K562 (cell line): ENCODE measurements at regions not wholly inside any gene's neighbourhood (a gene's known extent, or its start where the extent isn't known, plus 50 kb on each side); places are given as distances from the start of the nearest gene placed in this dataset.

ENCODE experiments used
- ARID1B ChIP-seq: fragments of 450-650 bp; IDR thresholded peaks from 2 replicates; pipeline ENCODE4 v1.6.1; 2016; ENCODE audit warnings: antibody characterized with exemption, mild to moderate bottlenecking, inconsistent platforms
- BACH1 ChIP-seq: fragments of 200-800 bp; sonication (Bioruptor generic); IDR thresholded peaks from 2 replicates; pipeline ENCODE4 v1.6.1; 2016; ENCODE audit warnings: missing genetic modification characterization, missing compliant biosample characterization
- BRF1 ChIP-seq: IDR thresholded peaks from 3 replicates; pipeline ENCODE4 v1.6.1; 2011; ENCODE audit warnings: borderline replicate concordance, mild to moderate bottlenecking; ENCODE audit not compliant: insufficient read length; ENCODE audit errors: extremely low read depth
- CCNT2 ChIP-seq: IDR thresholded peaks from 2 replicates; pipeline ENCODE4 v1.6.1; 2011; ENCODE audit warnings: borderline replicate concordance, low read depth, mild to moderate bottlenecking, moderate library complexity, mixed read lengths, low read length; ENCODE audit not compliant: insufficient read length; ENCODE audit errors: extremely low read depth
- HDAC8 ChIP-seq: fragments of 450-650 bp; IDR thresholded peaks from 2 replicates; pipeline ENCODE4 v1.6.1; 2016; ENCODE audit warnings: mild to moderate bottlenecking, missing genetic modification characterization, moderate library complexity, missing compliant biosample characterization
- MIER1 ChIP-seq: fragments of 450-650 bp; IDR thresholded peaks from 2 replicates; pipeline ENCODE4 v1.6.1; 2016; ENCODE audit warnings: antibody characterized with exemption, mild to moderate bottlenecking, low read depth
- RBM39 ChIP-seq: fragments of 200-400 bp; formaldehyde crosslinking; optimal IDR thresholded peaks from 2 replicates; pipeline ENCODE3; 2018; ENCODE audit warnings: low read depth, low read length
- SIX5 ChIP-seq, 2 experiments: IDR thresholded peaks; 2 replicates each; pipeline ENCODE4 v1.6.1; 2011; ENCODE audit warnings: low read length in 2 of 2, borderline replicate concordance in 1 of 2, low read depth in 1 of 2, mild to moderate bottlenecking in 1 of 2, moderate library complexity in 1 of 2; ENCODE audit not compliant: insufficient read depth in 1 of 2
- WHSC1 ChIP-seq: IDR thresholded peaks from one replicate; pipeline ENCODE4 v1.6.1; 2012; ENCODE audit warnings: low read length, control low read depth, inconsistent platforms
- ZKSCAN1 ChIP-seq: fragments of 150-350 bp; IDR thresholded peaks from 2 replicates; pipeline ENCODE4 v1.6.1; 2016; ENCODE audit warnings: low read depth, low read length
- ZNF217 ChIP-seq: sonication (generic); formaldehyde crosslinking; IDR thresholded peaks from 2 replicates; pipeline ENCODE4 v1.8.0; 2022; ENCODE audit warnings: mild to moderate bottlenecking, missing genetic modification reagents
- ZNF780A ChIP-seq: fragments of 250-450 bp; sonication (Bioruptor Pico); IDR thresholded peaks from 2 replicates; pipeline ENCODE4 v1.5.0; 2021; ENCODE audit warnings: mild to moderate bottlenecking
- TF ChIP-seq, protein P1 (sequence below): fragments of 450-650 bp; conservative IDR thresholded peaks from 2 replicates; pipeline ENCODE4 v1.6.1; 2016; ENCODE audit warnings: missing genetic modification characterization, low read depth, mild to moderate bottlenecking, missing compliant biosample characterization, moderate library complexity
- TF ChIP-seq, protein P2 (sequence below): sonication (generic); IDR thresholded peaks from 2 replicates; pipeline ENCODE4 v1.6.1; 2016
- TF ChIP-seq, protein P3 (sequence below): fragments of 250-450 bp; sonication (Bioruptor Pico); IDR thresholded peaks from 2 replicates; pipeline ENCODE4 v1.8.0; 2022; ENCODE audit warnings: moderate library complexity, mild to moderate bottlenecking, inconsistent platforms
- TF ChIP-seq, protein P4 (sequence below): sonication (generic); formaldehyde crosslinking; IDR thresholded peaks from 2 replicates; pipeline ENCODE4 v1.8.1; 2022; ENCODE audit warnings: missing genetic modification reagents

DNA sequence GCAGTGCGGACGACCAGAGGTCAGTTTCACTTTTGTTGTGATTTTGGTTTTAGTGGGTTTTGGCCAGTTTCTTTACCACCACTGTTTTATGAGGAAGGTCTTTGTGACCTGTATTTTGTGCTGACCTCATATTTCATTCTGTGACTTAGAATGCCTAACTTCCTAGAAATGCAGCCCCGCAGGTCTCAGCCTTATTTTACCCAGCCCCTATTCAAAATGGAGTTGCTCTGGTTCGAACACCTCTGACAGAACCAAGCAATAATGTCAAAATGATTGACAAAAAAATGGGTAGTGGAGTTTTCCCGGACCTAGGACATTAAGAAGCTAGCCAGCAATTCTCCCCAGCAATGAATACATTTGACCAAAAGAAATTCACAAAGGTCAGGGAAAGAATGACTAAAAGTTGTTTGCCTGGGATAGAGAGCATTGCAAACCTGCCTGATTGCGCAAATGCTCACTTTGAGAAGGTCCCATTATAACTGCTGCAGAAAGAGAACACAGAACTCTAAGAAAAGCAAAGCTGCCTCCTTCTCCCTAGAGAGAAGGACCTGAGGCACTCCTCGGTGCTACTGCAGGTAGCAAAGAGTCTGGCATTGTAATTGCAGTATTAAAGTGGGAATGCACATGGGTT lies 288.8 kb downstream of the ADGB start (continued):
- no peak for TF ChIP-seq MIER1
- no peak for TF ChIP-seq SIX5 (IDR thresholded peaks at IDR 0.05; ENCODE audit: borderline replicate concordance in 1 of 2, insufficient read depth in 1 of 2, low read depth in 1 of 2, low read length in 2 of 2)
- peak; percentile 100 for TF ChIP-seq BACH1 (tag)
- no peak for TF ChIP-seq ZKSCAN1
- TF ChIP-seq HDAC8 (tag): peak; percentile 100
- TF ChIP-seq ZNF217 (CRISPR knock-in tag): no peak
- peak; percentile 98 for TF ChIP-seq ZNF780A
- TF ChIP-seq, protein P1, sequence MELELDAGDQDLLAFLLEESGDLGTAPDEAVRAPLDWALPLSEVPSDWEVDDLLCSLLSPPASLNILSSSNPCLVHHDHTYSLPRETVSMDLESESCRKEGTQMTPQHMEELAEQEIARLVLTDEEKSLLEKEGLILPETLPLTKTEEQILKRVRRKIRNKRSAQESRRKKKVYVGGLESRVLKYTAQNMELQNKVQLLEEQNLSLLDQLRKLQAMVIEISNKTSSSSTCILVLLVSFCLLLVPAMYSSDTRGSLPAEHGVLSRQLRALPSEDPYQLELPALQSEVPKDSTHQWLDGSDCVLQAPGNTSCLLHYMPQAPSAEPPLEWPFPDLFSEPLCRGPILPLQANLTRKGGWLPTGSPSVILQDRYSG (tag): peak; percentile 100
- TF ChIP-seq, protein P2, sequence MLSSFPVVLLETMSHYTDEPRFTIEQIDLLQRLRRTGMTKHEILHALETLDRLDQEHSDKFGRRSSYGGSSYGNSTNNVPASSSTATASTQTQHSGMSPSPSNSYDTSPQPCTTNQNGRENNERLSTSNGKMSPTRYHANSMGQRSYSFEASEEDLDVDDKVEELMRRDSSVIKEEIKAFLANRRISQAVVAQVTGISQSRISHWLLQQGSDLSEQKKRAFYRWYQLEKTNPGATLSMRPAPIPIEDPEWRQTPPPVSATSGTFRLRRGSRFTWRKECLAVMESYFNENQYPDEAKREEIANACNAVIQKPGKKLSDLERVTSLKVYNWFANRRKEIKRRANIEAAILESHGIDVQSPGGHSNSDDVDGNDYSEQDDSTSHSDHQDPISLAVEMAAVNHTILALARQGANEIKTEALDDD: no peak; the same call in 1 of the 2 replicates
- no peak for TF ChIP-seq CCNT2
- no peak; the same call in 1 of the 2 replicates for TF ChIP-seq ARID1B
- TF ChIP-seq, protein P3, sequence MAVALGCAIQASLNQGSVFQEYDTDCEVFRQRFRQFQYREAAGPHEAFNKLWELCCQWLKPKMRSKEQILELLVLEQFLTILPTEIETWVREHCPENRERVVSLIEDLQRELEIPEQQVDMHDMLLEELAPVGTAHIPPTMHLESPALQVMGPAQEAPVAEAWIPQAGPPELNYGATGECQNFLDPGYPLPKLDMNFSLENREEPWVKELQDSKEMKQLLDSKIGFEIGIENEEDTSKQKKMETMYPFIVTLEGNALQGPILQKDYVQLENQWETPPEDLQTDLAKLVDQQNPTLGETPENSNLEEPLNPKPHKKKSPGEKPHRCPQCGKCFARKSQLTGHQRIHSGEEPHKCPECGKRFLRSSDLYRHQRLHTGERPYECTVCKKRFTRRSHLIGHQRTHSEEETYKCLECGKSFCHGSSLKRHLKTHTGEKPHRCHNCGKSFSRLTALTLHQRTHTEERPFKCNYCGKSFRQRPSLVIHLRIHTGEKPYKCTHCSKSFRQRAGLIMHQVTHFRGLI: peak; percentile 100
- TF ChIP-seq WHSC1: no peak
- TF ChIP-seq RBM39: no peak
- TF ChIP-seq BRF1: no peak
- TF ChIP-seq, protein P4, sequence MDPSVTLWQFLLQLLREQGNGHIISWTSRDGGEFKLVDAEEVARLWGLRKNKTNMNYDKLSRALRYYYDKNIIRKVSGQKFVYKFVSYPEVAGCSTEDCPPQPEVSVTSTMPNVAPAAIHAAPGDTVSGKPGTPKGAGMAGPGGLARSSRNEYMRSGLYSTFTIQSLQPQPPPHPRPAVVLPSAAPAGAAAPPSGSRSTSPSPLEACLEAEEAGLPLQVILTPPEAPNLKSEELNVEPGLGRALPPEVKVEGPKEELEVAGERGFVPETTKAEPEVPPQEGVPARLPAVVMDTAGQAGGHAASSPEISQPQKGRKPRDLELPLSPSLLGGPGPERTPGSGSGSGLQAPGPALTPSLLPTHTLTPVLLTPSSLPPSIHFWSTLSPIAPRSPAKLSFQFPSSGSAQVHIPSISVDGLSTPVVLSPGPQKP (CRISPR knock-in tag): no peak
